ENCODE measurements at regions not wholly inside any gene's neighbourhood (a gene's known extent, or its start where the extent isn't known, plus 50 kb on each side); places are given as distances from the start of the nearest gene placed in this dataset.

DNA sequence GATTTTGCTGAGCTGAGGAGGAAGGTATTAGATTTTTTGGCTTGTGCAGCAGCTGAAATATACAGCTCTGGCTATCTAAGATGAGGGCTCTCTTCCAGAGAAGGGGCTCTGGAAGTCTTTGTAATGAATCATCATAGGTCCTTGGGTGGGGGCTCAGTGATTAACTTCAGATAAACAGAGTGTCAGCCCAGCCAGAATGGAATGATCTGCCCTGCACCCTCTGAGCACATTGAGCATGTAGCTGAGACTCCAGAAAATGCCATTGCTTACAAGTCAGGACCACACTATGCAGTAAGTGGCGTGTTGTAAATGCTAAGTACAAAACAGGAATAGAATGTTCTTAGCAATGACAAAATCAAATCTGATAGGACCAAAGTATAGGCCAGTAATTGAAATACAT is 836.0 kb downstream of the PDHA2 start:
- Histone ChIP-seq H3K4me1 (ENCODE audit: control insufficient read depth, extremely low read depth, insufficient read depth, low read length) (peaks cover 39% of the 10 kb centered on the region), H3K9ac (replicated peaks; ENCODE audit: extremely low read depth, insufficient read depth, low read length) (peak overlapping the region; percentile 30), H4K20me1 (replicated peaks; ENCODE audit: control insufficient read depth, extremely low read depth, insufficient read depth, low read length) (no peaks in the 10 kb centered on the region), H3K27me3 (ENCODE audit: control insufficient read depth in 2 of 2, insufficient read depth in 2 of 2, low read length in 2 of 2) (no peaks in the 10 kb centered on the region), H3K79me2 (ENCODE audit: control insufficient read depth, insufficient read depth, low read length) (no peaks in the 10 kb centered on the region), H3K9me3 (replicated peaks; ENCODE audit: control insufficient read depth, insufficient read depth, low read length) (no peaks in the 10 kb centered on the region), H3K27ac (ENCODE audit: insufficient read depth, low read depth, low read length) (peak overlapping the region; percentile 93), H3K9me1 (replicated peaks; ENCODE audit: control insufficient read depth, extremely low read depth, insufficient read depth, low read length) (no peaks in the 10 kb centered on the region), H3K36me3 (ENCODE audit: control insufficient read depth in 2 of 2, extremely low read depth in 1 of 2, insufficient read depth in 2 of 2, low read length in 2 of 2) (no peaks in the 10 kb centered on the region), H3K4me3 (replicated peaks in 1 of 3; ENCODE audit: insufficient read depth in 1 of 3, low read depth in 1 of 3, low read length in 3 of 3) (no peak overlapping the region), H2AFZ (ENCODE audit: low read depth, low read length) (peak overlapping the region; percentile 41), H3K4me2 (ENCODE audit: insufficient read depth, low read length) (peak overlapping the region; percentile 42)
- CTCF ChIA-PET, result no interaction called here
- no peak for TF ChIP-seq FOS (IDR thresholded peaks at IDR 0.05; ENCODE audit: borderline replicate concordance, insufficient read depth, low read length)
- no peak for TF ChIP-seq JUN (IDR thresholded peaks at IDR 0.05; ENCODE audit: borderline replicate concordance, insufficient read depth, insufficient read length, low read depth)
- no peak for TF ChIP-seq MYC (IDR thresholded peaks at IDR 0.05; ENCODE audit: low read depth, low read length)
- TF ChIP-seq POLR2A (IDR thresholded peaks at IDR 0.05; ENCODE audit: low read depth, low read length), result no peak
- no peak for TF ChIP-seq EZH2 (IDR thresholded peaks at IDR 0.05; ENCODE audit: borderline replicate concordance, low read depth, low read length, severe bottlenecking)
- no peak for TF ChIP-seq GATA2 (IDR thresholded peaks at IDR 0.05; ENCODE audit: insufficient read depth, insufficient read length, low read depth, low read length)
- TF ChIP-seq, protein P1, sequence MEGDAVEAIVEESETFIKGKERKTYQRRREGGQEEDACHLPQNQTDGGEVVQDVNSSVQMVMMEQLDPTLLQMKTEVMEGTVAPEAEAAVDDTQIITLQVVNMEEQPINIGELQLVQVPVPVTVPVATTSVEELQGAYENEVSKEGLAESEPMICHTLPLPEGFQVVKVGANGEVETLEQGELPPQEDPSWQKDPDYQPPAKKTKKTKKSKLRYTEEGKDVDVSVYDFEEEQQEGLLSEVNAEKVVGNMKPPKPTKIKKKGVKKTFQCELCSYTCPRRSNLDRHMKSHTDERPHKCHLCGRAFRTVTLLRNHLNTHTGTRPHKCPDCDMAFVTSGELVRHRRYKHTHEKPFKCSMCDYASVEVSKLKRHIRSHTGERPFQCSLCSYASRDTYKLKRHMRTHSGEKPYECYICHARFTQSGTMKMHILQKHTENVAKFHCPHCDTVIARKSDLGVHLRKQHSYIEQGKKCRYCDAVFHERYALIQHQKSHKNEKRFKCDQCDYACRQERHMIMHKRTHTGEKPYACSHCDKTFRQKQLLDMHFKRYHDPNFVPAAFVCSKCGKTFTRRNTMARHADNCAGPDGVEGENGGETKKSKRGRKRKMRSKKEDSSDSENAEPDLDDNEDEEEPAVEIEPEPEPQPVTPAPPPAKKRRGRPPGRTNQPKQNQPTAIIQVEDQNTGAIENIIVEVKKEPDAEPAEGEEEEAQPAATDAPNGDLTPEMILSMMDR (IDR thresholded peaks at IDR 0.05; ENCODE audit: extremely low read depth in 1 of 2, insufficient read depth in 1 of 2, low read depth in 1 of 2, low read length in 2 of 2), result no peak
- FAIRE-seq, result no peak
- no peak for DNase-seq (ENCODE audit: low read depth, low spot score)
- POLR2A ChIA-PET, result interaction anchor here (0.5 kb wide), 1 partner anchor 321 kb away, joined by 5 read pairs; no protein-coding TSS in a partner anchor
- BruUV-seq (replicated peaks), result no TSS peak
- dilution Hi-C loops (cut with MboI; ENCODE audit: extremely low pct_ligation_motif_present, low sequenced_read_pairs), result no loop called here
- intact Hi-C loops (cut with micrococcal nuclease), result loop anchor here (1.0 to 2.0 kb wide), 2 partner anchors 60 to 329 kb away; no protein-coding TSS in a partner anchor
